ENCODE measurements at regions not wholly inside any gene's neighbourhood (a gene's known extent, or its start where the extent isn't known, plus 50 kb on each side); places are given as distances from the start of the nearest gene placed in this dataset.
"Not testable (repeated sequence)": the region's sequence is repeated elsewhere in the genome, so short reads cannot be mapped to it uniquely, and the experiment has no call there.

DNA sequence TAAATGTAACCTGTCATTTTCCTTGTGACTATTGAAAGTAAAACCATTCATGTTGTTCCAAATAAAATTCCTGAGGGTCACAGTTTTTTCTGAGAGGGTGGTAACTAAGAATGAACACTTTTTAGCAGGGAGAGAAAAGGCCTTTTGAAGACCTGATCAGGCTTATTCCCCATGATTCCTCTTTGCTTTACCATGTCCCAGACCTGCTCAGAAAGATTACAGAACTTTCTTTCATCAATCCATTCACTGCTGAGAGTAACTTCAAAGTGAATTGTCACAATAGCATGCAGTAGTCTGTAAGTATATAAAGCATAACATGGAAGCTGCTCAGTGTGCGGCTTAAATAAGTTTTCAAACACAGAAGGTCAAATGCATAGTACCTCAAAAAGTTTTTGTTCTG is 201.5 kb upstream of the COL11A1 start:
- DNase-seq, result no peak
- no peak for ATAC-seq
- Mint-ChIP-seq H3K27ac (no peak overlapping the region), H3K4me3 (no peak overlapping the region), H3K4me1 (no peaks in the 10 kb centered on the region), H3K36me3 (ENCODE audit: low read depth) (no peaks in the 10 kb centered on the region), H3K9me3 (peaks cover 3% of the 10 kb centered on the region), H3K27me3 (no peaks in the 10 kb centered on the region)

DNA sequence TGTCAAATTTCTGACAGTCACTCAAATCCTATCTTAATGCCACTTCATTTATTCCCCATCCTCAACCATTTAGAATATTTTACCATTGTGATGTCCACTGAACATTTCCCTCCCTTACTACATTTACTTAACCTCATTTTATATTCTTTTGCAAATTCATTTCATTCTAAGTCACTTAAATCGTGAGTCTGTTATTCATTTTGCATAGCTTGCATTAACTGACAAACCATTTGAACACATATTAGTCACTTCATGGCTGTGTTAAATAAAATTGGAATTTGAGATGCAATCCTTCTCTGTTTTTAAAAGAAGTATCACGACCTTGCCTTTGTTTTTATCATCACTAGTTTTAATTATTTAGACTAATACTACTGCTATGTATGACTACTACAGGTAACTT is 199.4 kb upstream of the COL11A1 start:
- no peak for ATAC-seq
- no peak overlapping the region for H3K4me3 Mint-ChIP-seq
- no peaks in the 10 kb centered on the region for H3K4me1 Mint-ChIP-seq
- H3K27me3 Mint-ChIP-seq, result no peaks in the 10 kb centered on the region
- DNase-seq, result no peak
- peaks cover 3% of the 10 kb centered on the region for H3K9me3 Mint-ChIP-seq
- no peaks in the 10 kb centered on the region for H3K36me3 Mint-ChIP-seq (ENCODE audit: low read depth)
- no peak overlapping the region for H3K27ac Mint-ChIP-seq

DNA sequence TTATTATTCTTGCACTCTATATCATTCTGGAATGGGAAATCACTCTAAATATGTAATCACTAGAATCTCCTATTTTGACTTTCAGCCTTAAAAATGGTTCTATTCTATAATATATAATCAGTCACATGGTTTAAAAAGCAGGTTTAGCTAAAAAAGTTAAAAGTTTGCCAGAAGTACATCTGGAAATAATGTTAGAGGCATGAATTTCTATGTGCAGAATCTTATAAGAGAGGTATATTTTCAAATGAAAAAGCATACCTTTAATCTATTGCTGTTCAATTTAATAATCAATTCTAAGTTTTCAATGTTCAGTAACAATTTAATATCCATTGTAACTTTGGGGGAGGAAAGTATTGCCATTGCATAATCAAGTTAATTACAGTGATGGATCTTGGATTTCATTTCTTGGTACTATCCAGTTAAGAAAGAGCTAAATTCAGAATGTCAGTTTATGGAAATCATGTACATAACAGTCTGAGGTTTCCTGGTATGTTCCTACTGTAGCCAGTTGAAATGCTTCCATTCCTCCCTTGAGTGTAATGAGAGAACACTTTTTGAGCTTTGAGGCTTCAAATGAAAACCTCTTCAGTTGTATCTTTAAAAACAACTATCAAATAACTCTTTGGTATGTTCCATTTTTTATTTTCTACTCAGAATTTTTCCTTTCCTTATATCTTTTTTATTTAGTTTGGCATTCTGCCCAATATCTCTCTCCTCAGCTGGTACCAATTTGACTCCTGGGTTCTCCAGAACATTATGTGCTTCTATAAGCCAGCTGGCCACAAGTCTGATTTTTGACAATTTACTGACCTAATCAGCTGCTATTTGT is 175.7 kb upstream of the COL11A1 start:
- Mint-ChIP-seq H3K36me3 (ENCODE audit: low read depth) (no peaks in the 10 kb centered on the region), H3K27me3 (no peaks in the 10 kb centered on the region), H3K4me1 (no peaks in the 10 kb centered on the region), H3K9me3 (peaks cover 10% of the 10 kb centered on the region), H3K27ac (no peak overlapping the region), H3K4me3 (no peak overlapping the region)
- DNase-seq, result no peak
- no peak for ATAC-seq

DNA sequence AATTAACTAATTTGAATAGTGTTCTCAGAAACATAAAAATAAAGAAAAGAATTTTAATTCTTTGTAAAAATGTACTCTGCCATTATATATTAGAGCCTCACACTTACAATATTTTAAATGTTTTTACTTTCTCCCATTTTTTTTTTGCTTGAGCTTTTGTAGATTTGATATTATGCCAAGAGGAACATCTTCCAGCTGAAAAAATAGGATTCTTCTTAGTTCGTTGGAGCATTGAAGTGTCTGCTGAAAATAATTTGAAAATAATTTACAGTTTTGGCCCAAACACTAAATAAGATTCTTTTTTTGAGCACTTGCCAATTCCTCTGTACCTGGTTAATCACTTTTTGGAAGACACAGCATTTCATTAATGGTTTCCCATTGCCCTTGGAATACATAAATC is 175.0 kb upstream of the COL11A1 start:
- no peaks in the 10 kb centered on the region for H3K27me3 Mint-ChIP-seq

DNA sequence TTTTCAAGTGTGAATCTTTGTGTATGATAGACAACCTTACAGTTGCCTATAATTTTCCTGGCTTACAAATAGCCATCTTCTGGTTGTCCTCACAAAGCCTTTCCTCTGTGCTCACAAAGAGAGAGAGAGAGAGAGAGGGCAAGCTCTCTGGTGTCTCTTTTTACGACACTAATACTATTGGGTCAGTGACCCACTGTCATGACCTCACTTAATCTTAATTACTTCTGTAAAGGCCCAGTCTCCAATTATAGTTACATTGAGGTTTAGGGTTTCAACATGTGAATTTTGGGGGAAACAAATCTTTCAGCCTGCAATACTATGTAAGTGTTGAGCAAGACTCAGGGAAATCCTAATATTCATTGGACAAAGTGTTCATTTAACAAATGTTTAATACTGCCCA is 167.4 kb upstream of the COL11A1 start:
- no peak for ATAC-seq
- Mint-ChIP-seq H3K27ac (no peak overlapping the region), H3K27me3 (no peaks in the 10 kb centered on the region), H3K4me3 (no peak overlapping the region), H3K9me3 (peaks cover 9% of the 10 kb centered on the region), H3K36me3 (ENCODE audit: low read depth) (no peaks in the 10 kb centered on the region), H3K4me1 (no peaks in the 10 kb centered on the region)
- no peak for DNase-seq

More for the DNA sequence above, 175.0 kb upstream of the COL11A1 start:
- peaks cover 7% of the 10 kb centered on the region for H3K9me3 Mint-ChIP-seq
- H3K27ac Mint-ChIP-seq, result no peak overlapping the region
- DNase-seq, result no peak
- ATAC-seq, result no peak
- no peaks in the 10 kb centered on the region for H3K36me3 Mint-ChIP-seq (ENCODE audit: low read depth)
- no peak overlapping the region for H3K4me3 Mint-ChIP-seq
- H3K4me1 Mint-ChIP-seq, result no peaks in the 10 kb centered on the region

- Mint-ChIP-seq H3K27ac (no peak overlapping the region), H3K36me3 (ENCODE audit: low read depth) (no peaks in the 10 kb centered on the region), H3K27me3 (no peaks in the 10 kb centered on the region), H3K9me3 (peaks cover 7% of the 10 kb centered on the region), H3K4me3 (no peak overlapping the region), H3K4me1 (no peaks in the 10 kb centered on the region)
- DNase-seq (no peak), ATAC-seq (no peak)
These were observed 166.6 kb upstream of the COL11A1 start for GRCh38 chr1:103274886-103275285.

- peaks cover 8% of the 10 kb centered on the region for H3K9me3 Mint-ChIP-seq
- H3K4me3 Mint-ChIP-seq, result no peak overlapping the region
- ATAC-seq (no peak), DNase-seq (no peak)
- no peaks in the 10 kb centered on the region for H3K36me3 Mint-ChIP-seq (ENCODE audit: low read depth)
- H3K4me1 Mint-ChIP-seq, result no peaks in the 10 kb centered on the region
- no peak overlapping the region for H3K27ac Mint-ChIP-seq
- H3K27me3 Mint-ChIP-seq, result no peaks in the 10 kb centered on the region
These were observed 164.8 kb upstream of the COL11A1 start for GRCh38 chr1:103273106-103273505.

GRCh38 chr1:103271471-103271870 is 163.1 kb upstream of the COL11A1 start:
- not testable (repeated sequence) for H3K27me3 Mint-ChIP-seq; H3K36me3 Mint-ChIP-seq (ENCODE audit: low read depth); ATAC-seq; H3K4me1 Mint-ChIP-seq; DNase-seq; H3K27ac Mint-ChIP-seq; H3K4me3 Mint-ChIP-seq
- H3K9me3 Mint-ChIP-seq, result peaks cover 10% of the 10 kb centered on the region

DNA sequence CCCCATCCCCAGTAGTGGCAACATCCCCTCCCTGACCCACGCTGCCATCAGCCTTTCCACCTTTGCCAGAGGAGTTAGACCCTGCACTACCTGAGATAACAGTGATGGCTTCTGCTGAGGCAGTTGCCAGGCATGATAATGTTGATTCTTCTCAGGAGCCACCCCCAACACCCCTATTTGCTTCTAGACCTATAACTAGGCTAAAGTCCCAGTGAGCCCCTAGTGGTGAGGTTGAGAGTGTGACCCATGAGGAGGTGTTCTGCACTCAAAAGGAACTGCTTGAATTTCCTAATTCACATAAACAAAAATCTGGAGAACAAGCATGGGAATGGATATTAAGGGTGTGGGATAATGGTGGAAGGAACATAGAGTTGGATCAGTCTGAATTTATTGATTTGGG is 159.6 kb upstream of the COL11A1 start:
- ATAC-seq (no peak), DNase-seq (no peak)
- no peaks in the 10 kb centered on the region for H3K36me3 Mint-ChIP-seq (ENCODE audit: low read depth)
- no peaks in the 10 kb centered on the region for H3K27me3 Mint-ChIP-seq
- no peak overlapping the region for H3K4me3 Mint-ChIP-seq
- no peak overlapping the region for H3K27ac Mint-ChIP-seq
- peaks cover 5% of the 10 kb centered on the region for H3K9me3 Mint-ChIP-seq
- H3K4me1 Mint-ChIP-seq, result no peaks in the 10 kb centered on the region

DNA sequence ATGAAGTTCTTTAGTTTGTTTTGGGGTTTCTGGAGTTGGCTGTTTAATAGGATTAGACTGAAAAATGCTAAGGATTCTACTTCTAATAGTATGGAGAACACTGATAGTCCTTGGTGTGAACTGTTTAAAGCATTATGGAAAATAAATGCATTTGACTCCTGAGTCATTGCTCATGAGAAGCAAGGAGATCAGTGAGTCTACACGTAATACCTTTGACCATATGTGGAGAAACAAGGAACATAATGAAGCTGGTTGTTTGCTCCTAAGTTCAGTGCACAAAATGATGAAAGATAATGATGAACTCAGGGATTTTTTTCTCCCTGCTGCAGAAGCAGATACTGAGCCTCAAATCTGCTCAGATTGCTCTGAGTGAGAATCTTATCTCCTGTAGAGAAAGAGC is 158.9 kb upstream of the COL11A1 start:
- Mint-ChIP-seq H3K27ac (no peak overlapping the region), H3K4me1 (no peaks in the 10 kb centered on the region), H3K27me3 (no peaks in the 10 kb centered on the region), H3K36me3 (ENCODE audit: low read depth) (no peaks in the 10 kb centered on the region), H3K4me3 (no peak overlapping the region), H3K9me3 (peaks cover 5% of the 10 kb centered on the region)
- ATAC-seq (no peak), DNase-seq (no peak)

DNA sequence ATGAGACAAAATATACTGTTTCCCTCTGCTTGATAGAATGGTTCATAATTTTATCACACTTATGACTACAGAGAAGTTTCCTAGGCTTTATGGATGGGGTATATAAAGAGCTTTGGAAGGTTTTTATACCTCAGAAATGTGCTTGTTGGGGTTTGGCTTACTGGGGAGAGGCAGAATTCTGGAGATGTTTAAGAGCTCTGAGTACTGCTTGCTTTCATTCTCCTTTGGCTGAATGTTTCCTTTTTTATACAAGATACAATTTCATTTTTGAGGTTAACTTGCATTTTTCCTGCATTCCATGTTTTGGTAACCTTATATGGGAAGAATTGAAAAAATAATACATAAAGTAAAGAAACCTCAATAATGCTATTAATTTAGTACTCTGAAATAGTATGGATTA is 157.7 kb upstream of the COL11A1 start:
- Mint-ChIP-seq H3K27ac (no peak overlapping the region), H3K36me3 (ENCODE audit: low read depth) (no peaks in the 10 kb centered on the region), H3K4me3 (no peak overlapping the region), H3K4me1 (no peaks in the 10 kb centered on the region), H3K9me3 (peaks cover 5% of the 10 kb centered on the region), H3K27me3 (no peaks in the 10 kb centered on the region)
- ATAC-seq (no peak), DNase-seq (no peak)

GRCh38 chr1:103265551-103265950 is 157.2 kb upstream of the COL11A1 start:
- DNase-seq, result no peak
- Mint-ChIP-seq H3K27me3 (no peaks in the 10 kb centered on the region), H3K4me1 (no peaks in the 10 kb centered on the region), H3K36me3 (ENCODE audit: low read depth) (no peaks in the 10 kb centered on the region), H3K4me3 (no peak overlapping the region), H3K9me3 (peaks cover 5% of the 10 kb centered on the region), H3K27ac (no peak overlapping the region)
- ATAC-seq, result no peak

DNA sequence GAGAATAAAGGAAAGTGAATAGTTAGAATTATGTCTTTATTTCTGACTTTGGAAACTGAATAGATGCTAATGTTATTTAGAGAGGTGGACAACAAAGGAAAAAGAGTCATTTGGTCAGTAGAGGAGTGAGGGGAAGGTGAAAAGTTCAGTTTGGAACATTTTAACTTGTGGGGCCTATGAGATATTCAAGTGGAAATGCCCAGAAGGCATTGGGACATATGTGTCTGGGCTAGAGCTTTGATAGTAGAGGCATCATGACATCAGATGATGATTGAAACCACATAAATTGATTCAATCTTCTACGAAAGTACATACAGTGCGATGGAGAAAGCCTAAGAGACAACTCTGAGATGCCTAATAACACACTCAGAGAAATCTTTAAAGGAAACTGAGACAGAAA is 151.7 kb upstream of the COL11A1 start:
- Mint-ChIP-seq H3K36me3 (ENCODE audit: low read depth) (no peaks in the 10 kb centered on the region), H3K9me3 (no peaks in the 10 kb centered on the region), H3K4me1 (no peaks in the 10 kb centered on the region), H3K27ac (no peak overlapping the region), H3K4me3 (no peak overlapping the region), H3K27me3 (no peaks in the 10 kb centered on the region)
- ATAC-seq (no peak), DNase-seq (no peak)

GRCh38 chr1:103256490-103256889 is 148.2 kb upstream of the COL11A1 start:
- DNase-seq (no peak), ATAC-seq (no peak)
- Mint-ChIP-seq H3K9me3 (no peaks in the 10 kb centered on the region), H3K27ac (no peak overlapping the region), H3K4me1 (no peaks in the 10 kb centered on the region), H3K36me3 (ENCODE audit: low read depth) (no peaks in the 10 kb centered on the region), H3K4me3 (no peak overlapping the region), H3K27me3 (no peaks in the 10 kb centered on the region)

DNA sequence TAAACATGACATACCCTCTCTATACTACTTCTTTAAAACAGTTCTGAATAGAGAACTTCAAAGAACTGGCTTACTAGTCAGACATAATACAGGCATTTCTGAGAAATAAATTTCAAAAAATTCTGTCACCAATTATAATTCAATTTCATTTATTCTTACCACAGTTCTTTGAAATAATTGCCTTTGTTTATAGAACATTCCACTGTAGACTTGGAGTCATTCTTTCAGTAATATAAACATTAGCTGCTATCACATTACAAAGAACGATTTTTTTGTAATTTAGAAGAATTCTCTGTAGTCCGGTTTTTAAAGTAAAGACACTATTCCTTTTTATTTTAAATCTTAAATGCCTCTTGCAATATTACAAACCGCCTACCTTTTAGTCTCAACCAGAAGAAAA is 146.4 kb upstream of the COL11A1 start:
- Mint-ChIP-seq H3K4me3 (no peak overlapping the region), H3K36me3 (ENCODE audit: low read depth) (no peaks in the 10 kb centered on the region), H3K27ac (no peak overlapping the region), H3K9me3 (no peaks in the 10 kb centered on the region), H3K4me1 (no peaks in the 10 kb centered on the region), H3K27me3 (peaks cover 2% of the 10 kb centered on the region)
- ATAC-seq (no peak), DNase-seq (no peak)

DNA sequence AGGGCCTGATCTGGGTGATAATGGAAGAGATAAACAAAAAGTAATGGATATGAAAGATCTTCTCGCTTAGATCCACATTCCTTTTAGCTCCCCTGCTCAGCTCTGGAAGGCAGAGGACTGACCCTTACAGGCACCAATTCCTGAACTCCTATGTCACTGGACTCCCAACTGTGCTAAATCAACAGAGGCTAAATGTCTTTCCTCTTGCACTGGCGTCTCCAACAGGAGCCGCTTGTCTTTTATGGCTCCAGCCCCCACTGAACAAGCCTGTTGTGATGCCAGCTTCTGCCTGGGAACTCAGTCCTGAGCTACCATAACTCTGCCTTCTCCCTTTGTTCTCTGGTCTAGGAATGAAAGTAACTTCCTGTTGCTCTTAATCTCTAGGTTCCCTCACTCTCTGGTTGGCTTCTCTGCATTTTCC is 142.1 kb upstream of the COL11A1 start:
- H3K27me3 Mint-ChIP-seq, result peaks cover 2% of the 10 kb centered on the region
- DNase-seq (no peak), ATAC-seq (no peak)
- no peaks in the 10 kb centered on the region for H3K9me3 Mint-ChIP-seq
- no peaks in the 10 kb centered on the region for H3K4me1 Mint-ChIP-seq
- H3K36me3 Mint-ChIP-seq (ENCODE audit: low read depth), result no peaks in the 10 kb centered on the region
- no peak overlapping the region for H3K4me3 Mint-ChIP-seq
- H3K27ac Mint-ChIP-seq, result no peak overlapping the region
